Epithelial cell of proximal tubule (primary cell): ENCODE measurements at regions not wholly inside any gene's neighbourhood (a gene's known extent, or its start where the extent isn't known, plus 50 kb on each side); places are given as distances from the start of the nearest gene placed in this dataset.
"Not testable (repeated sequence)": the region's sequence is repeated elsewhere in the genome, so short reads cannot be mapped to it uniquely, and the experiment has no call there.

Experiments used
- DNase-seq: peaks from one replicate; pipeline ENCODE4 v3.0.0-alpha.2; 2011; ENCODE audit warnings: low read depth
- H3K4me3 ChIP-seq: 2 replicates; pipeline ENCODE4 v1.5.1; 2011; ENCODE audit warnings: low read depth, mild to moderate bottlenecking, low read length
- CTCF ChIP-seq: conservative IDR thresholded peaks from 2 replicates; pipeline ENCODE4 v1.5.1; 2012; ENCODE audit warnings: low read depth, mild to moderate bottlenecking, low read length

GRCh38 chr12:47312147-47312546 lies 232.4 kb upstream of the AMIGO2 start:
- H3K4me3 ChIP-seq, result no peak overlapping the region
- no peak for TF ChIP-seq CTCF
- DNase-seq, result no peak

- no peak overlapping the region for H3K4me3 ChIP-seq
- TF ChIP-seq CTCF, result no peak
- DNase-seq, result no peak
Observed at GRCh38 chr12:47311568-47311967, 231.8 kb upstream of the AMIGO2 start.

- TF ChIP-seq CTCF, result no peak
- DNase-seq, result no peak
- no peak overlapping the region for H3K4me3 ChIP-seq
Observed at GRCh38 chr12:47311010-47311409, 231.3 kb upstream of the AMIGO2 start.

- DNase-seq, result no peak
- H3K4me3 ChIP-seq, result no peak overlapping the region
- TF ChIP-seq CTCF, result no peak
Observed at GRCh38 chr12:47308672-47309071, 228.9 kb upstream of the AMIGO2 start.

GRCh38 chr12:47307680-47308399 lies 228.1 kb upstream of the AMIGO2 start:
- peak; percentile 26 for DNase-seq
- H3K4me3 ChIP-seq, result no peak overlapping the region
- peak; percentile 80 for TF ChIP-seq CTCF

GRCh38 chr12:47306773-47307679 lies 227.3 kb upstream of the AMIGO2 start:
- not testable (repeated sequence) for DNase-seq

GRCh38 chr12:47306130-47306529 lies 226.4 kb upstream of the AMIGO2 start:
- TF ChIP-seq CTCF, result no peak

More at GRCh38 chr12:47306773-47307679, 227.3 kb upstream of the AMIGO2 start:
- H3K4me3 ChIP-seq, result not testable (repeated sequence)

More at GRCh38 chr12:47306130-47306529, 226.4 kb upstream of the AMIGO2 start:
- no peak overlapping the region for H3K4me3 ChIP-seq
- no peak for DNase-seq
